GM18868 (cell line): ENCODE measurements at regions not wholly inside any gene's neighbourhood (a gene's known extent, or its start where the extent isn't known, plus 50 kb on each side); places are given as distances from the start of the nearest gene placed in this dataset.

ENCODE experiments used
- ATAC-seq: cut with Tn5 transposase; IDR thresholded peaks from one replicate; pipeline ENCODE4 v1.9.1; 2021; ENCODE audit warnings: mild to moderate bottlenecking, moderate library complexity; ENCODE audit not compliant: unreplicated experiment

- no peak for ATAC-seq
Observed at GRCh38 chr6:21985904-21986303, 310.9 kb downstream of the PRL start.

- ATAC-seq = no peak
Observed at GRCh38 chr6:21986703-21987102, 310.1 kb downstream of the PRL start.

GRCh38 chr6:21987501-21987957 lies 309.3 kb downstream of the PRL start:
- peak; percentile 58 for ATAC-seq

- no peak for ATAC-seq
Observed at GRCh38 chr6:21990577-21990976, 306.3 kb downstream of the PRL start.

- no peak for ATAC-seq
Observed at GRCh38 chr6:21992178-21992967, 304.5 kb downstream of the PRL start.

- ATAC-seq = no peak
Observed at GRCh38 chr6:21993841-21994240, 303.0 kb downstream of the PRL start.

GRCh38 chr6:21994821-21995220 lies 302.0 kb downstream of the PRL start:
- ATAC-seq = no peak

- no peak for ATAC-seq
Observed at GRCh38 chr6:21995318-21995717, 301.5 kb downstream of the PRL start.

- no peak for ATAC-seq
Observed at GRCh38 chr6:21996425-21997118, 300.3 kb downstream of the PRL start.

GRCh38 chr6:21997119-21998037 lies 299.5 kb downstream of the PRL start:
- no peak for ATAC-seq

- no peak for ATAC-seq
Observed at GRCh38 chr6:21998582-21998981, 298.3 kb downstream of the PRL start.

GRCh38 chr6:21999012-21999528 lies 297.8 kb downstream of the PRL start:
- ATAC-seq = no peak

- no peak for ATAC-seq
Observed at GRCh38 chr6:21999741-22000140, 297.1 kb downstream of the PRL start.

GRCh38 chr6:22001396-22002027 lies 295.3 kb downstream of the PRL start:
- no peak for ATAC-seq

- no peak for ATAC-seq
Observed at GRCh38 chr6:22003287-22003686, 293.5 kb downstream of the PRL start.

GRCh38 chr6:22006795-22007194 lies 290.0 kb downstream of the PRL start:
- ATAC-seq = no peak

- ATAC-seq = no peak
Observed at GRCh38 chr6:22007469-22007868, 289.4 kb downstream of the PRL start.

GRCh38 chr6:22008248-22008836 lies 288.5 kb downstream of the PRL start:
- no peak for ATAC-seq

- no peak for ATAC-seq
Observed at GRCh38 chr6:22010102-22010501, 286.7 kb downstream of the PRL start.

- no peak for ATAC-seq
Observed at GRCh38 chr6:22015216-22015615, 281.6 kb downstream of the PRL start.
